ENCODE measurements at regions not wholly inside any gene's neighbourhood (a gene's known extent, or its start where the extent isn't known, plus 50 kb on each side); places are given as distances from the start of the nearest gene placed in this dataset.

GRCh38 chr18:22015156-22015555 is 154.2 kb upstream of the GATA6 start:
- Mint-ChIP-seq H3K9me3 (peaks cover 4 to 19% (median 9%) of the 10 kb centered on the region in 3 donors), H3K27me3 (peaks cover 2% of the 10 kb centered on the region), H3K36me3 (no peaks in the 10 kb centered on the region), H3K4me1 (no peaks in the 10 kb centered on the region), H3K27ac (no peak overlapping the region), H3K4me3 (no peak overlapping the region)

DNA sequence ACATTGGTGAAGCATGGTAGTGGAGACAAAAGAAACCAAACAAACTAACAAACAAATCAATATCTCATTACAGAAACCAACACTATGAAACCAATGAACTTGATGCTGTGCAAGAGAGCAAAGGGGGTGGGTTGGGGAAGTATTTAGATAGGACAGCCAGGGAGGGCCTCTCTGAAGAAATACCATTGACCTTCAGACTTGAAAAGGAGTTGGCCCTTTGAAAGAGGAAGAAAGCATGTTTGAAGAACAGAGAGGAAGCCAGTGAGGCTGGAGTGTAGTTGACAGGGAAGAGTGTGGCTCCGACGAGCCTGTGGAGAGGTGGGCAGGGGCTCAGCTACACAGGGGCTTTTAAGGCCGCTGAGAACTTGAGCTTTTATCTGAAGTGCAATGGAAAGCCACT is 151.0 kb upstream of the GATA6 start:
- Mint-ChIP-seq H3K4me1 (peaks cover 0 to 3% (median 0%) of the 10 kb centered on the region in 3 donors), H3K9me3 (peaks cover 2 to 13% (median 4%) of the 10 kb centered on the region in 3 donors), H3K4me3 (no peak overlapping the region), H3K27ac (no peak overlapping the region), H3K27me3 (no peaks in the 10 kb centered on the region), H3K36me3 (peaks cover 3% of the 10 kb centered on the region)

- peaks cover 1 to 4% (median 2%) of the 10 kb centered on the region in 3 donors for H3K9me3 Mint-ChIP-seq
- H3K4me3 Mint-ChIP-seq: no peak overlapping the region
- no peaks in the 10 kb centered on the region for H3K27me3 Mint-ChIP-seq
- H3K36me3 Mint-ChIP-seq: peaks cover 3% of the 10 kb centered on the region
- peak overlapping the region in 1 of 3 donors; percentile 44 for H3K27ac Mint-ChIP-seq
- peaks cover 0 to 3% (median 0%) of the 10 kb centered on the region in 3 donors for H3K4me1 Mint-ChIP-seq
Observed at GRCh38 chr18:22019193-22019592, 150.2 kb upstream of the GATA6 start.

DNA sequence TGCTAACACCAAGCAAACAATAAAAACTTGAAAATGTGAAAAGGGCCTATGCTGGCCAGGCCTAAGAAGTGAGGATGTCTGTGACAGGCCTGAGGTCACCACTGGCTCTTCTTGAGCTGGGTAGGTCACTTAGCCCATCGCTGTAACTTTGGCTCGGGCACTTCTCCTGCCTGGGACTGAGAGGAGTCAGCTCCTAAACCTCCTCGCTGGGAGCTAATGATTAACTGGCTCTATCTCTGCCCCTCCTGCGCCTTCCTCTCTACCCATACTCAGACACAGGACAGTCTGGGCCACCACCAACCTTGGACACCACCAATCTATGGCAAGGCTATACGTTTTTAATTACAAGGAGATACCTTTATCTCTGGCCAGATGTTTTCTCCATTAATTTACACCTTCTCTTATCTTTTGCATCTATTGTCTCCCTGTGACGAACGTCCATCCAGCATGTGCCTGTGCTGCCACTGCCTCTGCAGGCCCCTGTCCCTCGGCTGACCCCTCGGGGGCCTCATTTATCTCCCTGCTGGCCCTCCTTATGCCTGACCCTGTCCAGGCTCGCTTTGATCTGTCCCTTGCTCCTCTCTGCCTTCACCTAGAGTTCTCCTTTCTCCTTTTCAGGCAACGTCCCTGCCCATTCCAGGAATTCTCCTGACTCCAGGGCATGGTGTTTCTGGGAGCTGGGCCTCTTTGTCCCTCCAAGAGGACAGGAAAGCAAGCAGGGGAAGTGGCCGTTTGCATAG is 149.1 kb upstream of the GATA6 start:
- Mint-ChIP-seq H3K27me3 (no peaks in the 10 kb centered on the region), H3K4me1 (peaks cover 0 to 3% (median 0%) of the 10 kb centered on the region in 3 donors), H3K36me3 (peaks cover 3% of the 10 kb centered on the region), H3K27ac (no peak overlapping the region), H3K4me3 (no peak overlapping the region), H3K9me3 (peaks cover 1 to 3% (median 2%) of the 10 kb centered on the region in 3 donors)

DNA sequence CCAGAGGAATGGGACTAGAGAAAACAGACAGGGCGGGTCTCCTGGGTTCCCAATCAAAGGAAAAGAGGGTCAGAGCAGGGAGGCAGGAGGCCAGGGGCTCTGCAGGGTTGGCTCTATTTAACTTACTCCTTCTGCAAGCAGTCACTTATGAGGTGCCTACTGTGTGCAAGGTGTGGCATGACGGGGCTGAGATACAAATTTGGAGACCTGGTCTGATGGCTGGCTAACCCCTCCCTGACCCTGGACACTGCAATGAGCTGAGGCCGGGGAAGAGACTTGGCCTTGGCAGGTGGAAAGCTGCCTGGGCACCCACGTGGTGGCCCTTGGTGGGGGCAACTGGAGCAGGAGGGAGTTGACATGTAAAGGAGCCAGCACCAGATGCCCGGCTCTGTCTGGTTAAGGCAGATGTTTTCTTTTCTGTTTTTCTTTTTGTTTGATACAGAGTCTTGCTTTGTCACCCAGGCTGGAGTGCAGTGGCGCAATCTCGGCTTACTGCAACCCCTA is 148.5 kb upstream of the GATA6 start:
- Mint-ChIP-seq H3K4me3 (no peak overlapping the region), H3K9me3 (peaks cover 1 to 3% (median 2%) of the 10 kb centered on the region in 3 donors), H3K27ac (no peak overlapping the region), H3K36me3 (peaks cover 3% of the 10 kb centered on the region), H3K4me1 (peaks cover 0 to 3% (median 0%) of the 10 kb centered on the region in 3 donors), H3K27me3 (no peaks in the 10 kb centered on the region)

DNA sequence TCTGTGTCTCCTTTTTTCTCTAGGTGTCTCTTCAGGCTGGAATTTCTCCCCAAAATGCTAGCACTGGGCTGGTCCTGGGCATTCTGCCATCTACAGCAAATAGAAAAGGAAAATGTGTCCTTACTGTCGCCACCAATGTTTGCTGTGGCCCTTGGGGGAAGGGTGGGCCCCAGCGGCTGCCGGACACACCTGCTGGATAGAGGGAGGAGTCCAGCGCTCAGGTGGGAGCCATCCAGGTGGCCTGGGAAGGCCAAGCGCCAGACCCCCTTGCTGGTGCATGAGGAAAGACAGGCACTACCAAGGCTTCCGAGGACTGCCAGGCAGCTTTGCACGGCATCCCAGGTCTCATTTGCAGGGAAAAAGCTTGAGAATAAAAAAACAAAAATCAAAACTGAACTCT is 147.7 kb upstream of the GATA6 start:
- Mint-ChIP-seq H3K4me3 (no peak overlapping the region), H3K4me1 (peaks cover 0 to 3% (median 0%) of the 10 kb centered on the region in 3 donors), H3K27ac (no peak overlapping the region), H3K27me3 (no peaks in the 10 kb centered on the region), H3K9me3 (peaks cover under 1 to 2% (median 1%) of the 10 kb centered on the region in 3 donors), H3K36me3 (peaks cover 3% of the 10 kb centered on the region)

DNA sequence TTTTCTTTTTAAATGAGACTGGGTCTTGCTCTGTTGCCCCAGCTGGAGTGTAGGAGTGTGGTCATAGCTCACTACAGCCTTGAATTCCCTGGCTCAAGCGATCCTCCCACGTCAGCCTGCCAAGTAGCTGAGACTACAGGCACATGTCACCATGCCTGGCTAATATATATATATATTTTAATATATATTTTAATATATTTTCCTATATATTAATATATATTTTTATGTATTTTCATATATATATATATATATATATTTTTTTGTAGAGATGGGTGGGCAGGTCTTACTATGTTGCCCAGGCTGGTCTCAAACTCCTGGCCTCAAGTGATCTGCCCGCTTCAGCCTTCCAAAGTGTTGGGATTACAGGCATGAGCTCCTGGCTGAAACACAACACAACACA is 144.5 kb upstream of the GATA6 start:
- no peak overlapping the region for H3K4me3 Mint-ChIP-seq
- no peak overlapping the region for H3K27ac Mint-ChIP-seq
- H3K4me1 Mint-ChIP-seq: peaks cover 0 to 5% (median 0%) of the 10 kb centered on the region in 3 donors
- H3K9me3 Mint-ChIP-seq: no peaks in the 10 kb centered on the region
- H3K36me3 Mint-ChIP-seq: peaks cover 3% of the 10 kb centered on the region
- peaks cover 3% of the 10 kb centered on the region for H3K27me3 Mint-ChIP-seq

GRCh38 chr18:22026362-22026761 is 143.0 kb upstream of the GATA6 start:
- Mint-ChIP-seq H3K4me3 (no peak overlapping the region), H3K36me3 (no peaks in the 10 kb centered on the region), H3K27ac (no peak overlapping the region), H3K9me3 (no peaks in the 10 kb centered on the region), H3K4me1 (peaks cover 0 to 5% (median 0%) of the 10 kb centered on the region in 3 donors), H3K27me3 (peaks cover 6% of the 10 kb centered on the region)

DNA sequence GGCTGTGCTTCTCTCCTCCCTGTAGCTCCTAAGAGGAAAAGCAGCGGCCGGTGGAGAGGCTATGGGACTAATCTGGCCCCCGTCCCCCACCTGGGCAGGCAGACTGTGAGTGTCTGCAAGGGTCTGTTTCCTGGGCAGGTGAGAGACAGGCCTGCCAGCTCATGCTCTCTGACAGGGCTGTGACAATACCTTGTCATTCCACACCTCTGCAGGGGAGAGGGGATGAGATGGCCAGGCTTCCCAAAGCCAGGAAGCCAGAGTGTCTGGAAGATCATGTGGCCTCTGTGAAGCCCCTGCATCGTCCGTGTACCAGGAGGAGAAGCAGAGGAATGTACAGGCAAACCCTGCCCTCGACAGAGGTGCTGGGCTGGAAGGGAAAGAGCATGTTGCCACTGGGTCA is 142.5 kb upstream of the GATA6 start:
- H3K36me3 Mint-ChIP-seq: no peaks in the 10 kb centered on the region
- H3K4me3 Mint-ChIP-seq: no peak overlapping the region
- H3K27me3 Mint-ChIP-seq: peaks cover 6% of the 10 kb centered on the region
- no peaks in the 10 kb centered on the region for H3K9me3 Mint-ChIP-seq
- no peak overlapping the region for H3K27ac Mint-ChIP-seq
- H3K4me1 Mint-ChIP-seq: peaks cover 0 to 5% (median 0%) of the 10 kb centered on the region in 3 donors

DNA sequence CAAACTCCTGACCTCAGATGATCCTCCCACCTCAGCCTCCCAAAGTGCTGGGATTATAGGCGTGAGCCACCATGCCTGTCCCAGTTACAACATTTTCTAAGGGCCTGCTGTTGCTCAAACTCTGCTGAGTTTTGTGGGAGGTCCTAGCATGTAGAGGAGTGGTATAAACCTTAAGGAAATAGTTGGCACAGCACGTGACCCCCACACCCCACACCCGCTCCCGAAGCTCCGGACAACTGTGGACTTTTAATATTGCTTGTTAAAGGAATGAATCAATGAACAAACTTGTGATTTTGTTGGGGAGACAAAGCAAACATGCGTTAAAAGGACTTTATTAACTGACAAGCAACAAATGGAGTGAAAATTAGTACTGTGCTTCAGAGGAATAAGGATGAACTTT is 137.8 kb upstream of the GATA6 start:
- peaks cover 10% of the 10 kb centered on the region for H3K27me3 Mint-ChIP-seq
- no peak overlapping the region for H3K27ac Mint-ChIP-seq
- H3K4me3 Mint-ChIP-seq: no peak overlapping the region
- H3K9me3 Mint-ChIP-seq: peaks cover 0 to 2% (median 0%) of the 10 kb centered on the region in 3 donors
- peaks cover 0 to 2% (median 0%) of the 10 kb centered on the region in 3 donors for H3K4me1 Mint-ChIP-seq
- H3K36me3 Mint-ChIP-seq: no peaks in the 10 kb centered on the region

- H3K27me3 Mint-ChIP-seq: peaks cover 10% of the 10 kb centered on the region
- H3K4me3 Mint-ChIP-seq: no peak overlapping the region
- H3K9me3 Mint-ChIP-seq: peaks cover 0 to 2% (median 0%) of the 10 kb centered on the region in 3 donors
- H3K27ac Mint-ChIP-seq: no peak overlapping the region
- no peaks in the 10 kb centered on the region for H3K36me3 Mint-ChIP-seq
- H3K4me1 Mint-ChIP-seq: no peaks in the 10 kb centered on the region
Observed at GRCh38 chr18:22032392-22032961, 136.9 kb upstream of the GATA6 start.

- H3K9me3 Mint-ChIP-seq: peaks cover 0 to 2% (median 0%) of the 10 kb centered on the region in 3 donors
- H3K4me1 Mint-ChIP-seq: no peaks in the 10 kb centered on the region
- no peaks in the 10 kb centered on the region for H3K36me3 Mint-ChIP-seq
- H3K4me3 Mint-ChIP-seq: no peak overlapping the region
- H3K27ac Mint-ChIP-seq: no peak overlapping the region
- H3K27me3 Mint-ChIP-seq: peaks cover 10% of the 10 kb centered on the region
Observed at GRCh38 chr18:22033085-22033484, 136.3 kb upstream of the GATA6 start.

GRCh38 chr18:22034276-22034675 is 135.1 kb upstream of the GATA6 start:
- no peaks in the 10 kb centered on the region for H3K4me1 Mint-ChIP-seq
- H3K27me3 Mint-ChIP-seq: peaks cover 12% of the 10 kb centered on the region
- H3K4me3 Mint-ChIP-seq: no peak overlapping the region
- H3K27ac Mint-ChIP-seq: no peak overlapping the region
- H3K36me3 Mint-ChIP-seq: no peaks in the 10 kb centered on the region
- peaks cover 0 to 2% (median 0%) of the 10 kb centered on the region in 3 donors for H3K9me3 Mint-ChIP-seq

GRCh38 chr18:22040533-22040932 is 128.9 kb upstream of the GATA6 start:
- Mint-ChIP-seq H3K27ac (no peak overlapping the region), H3K4me3 (no peak overlapping the region), H3K27me3 (peaks cover 2% of the 10 kb centered on the region), H3K36me3 (no peaks in the 10 kb centered on the region), H3K9me3 (peaks cover 0 to 1% (median 0%) of the 10 kb centered on the region in 3 donors), H3K4me1 (no peaks in the 10 kb centered on the region)

- no peak overlapping the region for H3K4me3 Mint-ChIP-seq
- H3K36me3 Mint-ChIP-seq: no peaks in the 10 kb centered on the region
- H3K4me1 Mint-ChIP-seq: no peaks in the 10 kb centered on the region
- H3K27me3 Mint-ChIP-seq: peaks cover 2% of the 10 kb centered on the region
- no peak overlapping the region for H3K27ac Mint-ChIP-seq
- H3K9me3 Mint-ChIP-seq: peaks cover 0 to 1% (median 0%) of the 10 kb centered on the region in 3 donors
Observed at GRCh38 chr18:22043837-22044236, 125.6 kb upstream of the GATA6 start.
